Stimulated activated CD8-positive, alpha-beta memory T cell treated with anti-CD3 and anti-CD28 coated beads, Interleukin-12 subunit alpha, Interleukin-12 subunit beta, amount 100 ng/mL, for 1 hour (primary cell): ENCODE measurements at regions not wholly inside any gene's neighbourhood (a gene's known extent, or its start where the extent isn't known, plus 50 kb on each side); places are given as distances from the start of the nearest gene placed in this dataset.

Source experiments
- DNase-seq: peaks from one replicate; pipeline ENCODE4 v3.0.0-alpha.2; 2020; ENCODE audit warnings: low read depth

DNA sequence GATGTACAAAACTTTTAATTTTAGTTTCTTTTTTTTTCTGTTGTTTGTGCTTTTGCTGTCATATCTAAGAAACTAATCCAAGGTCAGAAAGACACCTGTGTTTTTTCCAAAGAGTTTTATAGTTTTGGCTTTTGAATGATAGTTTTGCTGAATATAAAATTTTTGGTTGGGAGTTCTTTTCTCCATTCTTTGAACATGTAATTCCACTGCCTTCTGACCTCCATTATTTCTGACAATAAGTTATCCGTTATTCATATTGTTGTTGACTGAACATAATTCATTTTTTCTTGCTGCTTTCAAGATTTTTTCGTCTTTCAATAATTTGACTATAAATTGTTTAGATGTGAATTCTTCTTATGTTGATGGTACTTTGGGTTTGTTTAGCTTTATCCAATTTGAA lies 82.2 kb upstream of the SLC24A2 start:
- DNase-seq: no peak

- DNase-seq: no peak
Observed at GRCh38 chr9:19840953-19841352, 52.1 kb upstream of the SLC24A2 start.
